HEK293 (cell line): ENCODE measurements at regions not wholly inside any gene's neighbourhood (a gene's known extent, or its start where the extent isn't known, plus 50 kb on each side); places are given as distances from the start of the nearest gene placed in this dataset.
"Not testable (repeated sequence)": the region's sequence is repeated elsewhere in the genome, so short reads cannot be mapped to it uniquely, and the experiment has no call there.

ENCODE experiments used
- CTCF ChIP-seq: fragments of 450-650 bp; formaldehyde crosslinking; IDR thresholded peaks from 2 replicates; pipeline ENCODE4 v1.5.1; 2016; ENCODE audit warnings: missing biosample characterization, missing genetic modification characterization
- INSM2 ChIP-seq: fragments of 450-650 bp; formaldehyde crosslinking; IDR thresholded peaks from 2 replicates; pipeline ENCODE4 v1.5.1; 2016; ENCODE audit warnings: missing biosample characterization, missing genetic modification characterization
- REST ChIP-seq: fragments of 450-650 bp; formaldehyde crosslinking; IDR thresholded peaks from 2 replicates; pipeline ENCODE4 v1.5.1; 2016; ENCODE audit warnings: missing biosample characterization, missing genetic modification characterization
- TCF7L2 ChIP-seq: IDR thresholded peaks from 2 replicates; pipeline ENCODE4 v1.6.1; 2011; ENCODE audit warnings: low read depth, mild to moderate bottlenecking, inconsistent platforms, low read length, moderate library complexity, borderline replicate concordance
- ZBTB20 ChIP-seq: fragments of 450-650 bp; formaldehyde crosslinking; IDR thresholded peaks from 2 replicates; pipeline ENCODE4 v1.5.1; 2016; ENCODE audit warnings: missing biosample characterization, missing genetic modification characterization
- ZBTB21 ChIP-seq: fragments of 450-650 bp; formaldehyde crosslinking; IDR thresholded peaks from 2 replicates; pipeline ENCODE4 v1.5.1; 2017; ENCODE audit warnings: missing biosample characterization, missing genetic modification characterization
- ZFP37 ChIP-seq: fragments of 450-650 bp; formaldehyde crosslinking; IDR thresholded peaks from 2 replicates; pipeline ENCODE4 v1.5.1; 2016; ENCODE audit warnings: missing biosample characterization, missing genetic modification characterization
- ZNF24 ChIP-seq: fragments of 450-650 bp; formaldehyde crosslinking; IDR thresholded peaks from 2 replicates; pipeline ENCODE4 v1.5.1; 2016; ENCODE audit warnings: missing biosample characterization, missing genetic modification characterization
- ZNF341 ChIP-seq: fragments of 450-650 bp; formaldehyde crosslinking; IDR thresholded peaks from 2 replicates; pipeline ENCODE4; 2016; ENCODE audit warnings: low read depth, missing biosample characterization, missing genetic modification characterization
- ZNF624 ChIP-seq: fragments of 450-650 bp; formaldehyde crosslinking; IDR thresholded peaks from 2 replicates; pipeline ENCODE4 v1.5.1; 2017; ENCODE audit warnings: missing biosample characterization, missing genetic modification characterization
- ZNF704 ChIP-seq: fragments of 450-650 bp; formaldehyde crosslinking; IDR thresholded peaks from 2 replicates; pipeline ENCODE4 v1.5.1; 2016; ENCODE audit warnings: missing biosample characterization, missing genetic modification characterization
- ZNF830 ChIP-seq: fragments of 450-650 bp; IDR thresholded peaks from 2 replicates; pipeline ENCODE4 v1.5.0; 2018; ENCODE audit warnings: missing biosample characterization, missing genetic modification characterization, low read depth, mild to moderate bottlenecking, moderate library complexity

GRCh38 chrX:92100095-92100494 lies 320.9 kb downstream of the PCDH11X start:
- not testable (repeated sequence) for TF ChIP-seq REST (tag by site-specific recombination); CTCF (tag by site-specific recombination); ZNF704 (tag by site-specific recombination); ZNF24 (tag by site-specific recombination); ZNF341 (tag by site-specific recombination); ZBTB20 (tag by site-specific recombination); ZBTB21 (tag by site-specific recombination); TCF7L2; INSM2 (tag by site-specific recombination); ZFP37 (tag by site-specific recombination); ZNF830 (tag by site-specific recombination); ZNF624
